SK-N-SH (cell line): ENCODE measurements at regions not wholly inside any gene's neighbourhood (a gene's known extent, or its start where the extent isn't known, plus 50 kb on each side); places are given as distances from the start of the nearest gene placed in this dataset.
A peak's percentile ranks its signal among the peaks of the same experiment; 100 is the strongest.

ENCODE experiments used
- CTCF ChIA-PET: fragments of 300-600, 350-600 bp; formaldehyde crosslinking; extraction: SDS; loops from one replicate; lab custom pipeline; 2021; lab: Yijun Ruan, JAX
- POLR2A ChIA-PET: fragments of 350-600 bp; sonication (Branson Sonifier 250); formaldehyde crosslinking; extraction: SDS; loops from one replicate; lab custom pipeline; 2020; ENCODE audit warnings: antibody characterized with exemption, inconsistent platforms; lab: Yijun Ruan, JAX
- DNase-seq: peaks from one replicate; pipeline ENCODE4 v3.0.0; 2012
- H2AFZ ChIP-seq: fragments of 200-600 bp; sonication (generic); 2 replicates; pipeline ENCODE4 v1.8.1; 2016; ENCODE audit warnings: antibody characterized with exemption, mild to moderate bottlenecking, low read depth
- H3F3A ChIP-seq: fragments of 200-600 bp; sonication (generic); replicated peaks from 2 replicates; pipeline ENCODE3; 2016; ENCODE audit warnings: antibody characterized with exemption, mild to moderate bottlenecking; ENCODE audit not compliant: insufficient read depth
- H3K27ac ChIP-seq, 2 experiments: fragments of 200-500 bp in 1 of 2; fragments of 200-600 bp in 1 of 2; sonication (Bioruptor generic) in 1 of 2; sonication (generic), shearing (Covaris generic) in 1 of 2; 2 replicates each; pipeline versions ENCODE4 v1.5.1 to v1.6.1; 2014 to 2016; ENCODE audit warnings: low read depth in 2 of 2, inconsistent platforms in 1 of 2, low read length in 1 of 2, mild to moderate bottlenecking in 1 of 2, mixed read lengths in 1 of 2
- H3K27me3 ChIP-seq: fragments of 200-600 bp; sonication (generic), shearing (Covaris generic); 2 replicates; pipeline ENCODE4 v1.6.1; 2016; ENCODE audit warnings: mixed run types; ENCODE audit not compliant: insufficient read depth
- H3K36me3 ChIP-seq, 2 experiments: fragments of 200-500 bp in 1 of 2; fragments of 200-600 bp in 1 of 2; sonication (Bioruptor generic) in 1 of 2; sonication (generic) in 1 of 2; replicated peaks in 1 of 2; 2 replicates each; pipeline versions ENCODE3 to v1.5.1; 2014 to 2016; ENCODE audit warnings: low read length in 1 of 2, mild to moderate bottlenecking in 1 of 2; ENCODE audit not compliant: insufficient read depth in 2 of 2, control insufficient read depth in 1 of 2
- H3K4me1 ChIP-seq, 2 experiments: fragments of 200-500 bp in 1 of 2; fragments of 200-600 bp in 1 of 2; sonication (Bioruptor generic) in 1 of 2; sonication (generic), shearing (Covaris generic) in 1 of 2; 2 replicates each; pipeline versions ENCODE4 v1.5.1 to v1.6.1; 2014 to 2016; ENCODE audit warnings: low read depth in 1 of 2, low read length in 1 of 2, mixed run types in 1 of 2; ENCODE audit not compliant: insufficient read depth in 2 of 2, control insufficient read depth in 1 of 2
- H3K4me2 ChIP-seq: fragments of 200-600 bp; sonication (generic), shearing (Covaris generic); 2 replicates; pipeline ENCODE4 v1.6.1; 2017; ENCODE audit warnings: mixed run types
- H3K4me3 ChIP-seq, 2 experiments: fragments of 200-500 bp in 1 of 2; fragments of 200-600 bp in 1 of 2; sonication (Bioruptor generic) in 1 of 2; sonication (generic), shearing (Covaris generic) in 1 of 2; 2 replicates each; pipeline versions ENCODE4 v1.5.1 to v1.8.1; 2014 to 2016; ENCODE audit warnings: low read depth in 2 of 2, inconsistent platforms in 1 of 2, low read length in 1 of 2, mild to moderate bottlenecking in 1 of 2, mixed read lengths in 1 of 2, moderate library complexity in 1 of 2
- H3K79me2 ChIP-seq: fragments of 200-600 bp; sonication (generic); 2 replicates; pipeline ENCODE4 v1.8.1; 2017; ENCODE audit warnings: mild to moderate bottlenecking; ENCODE audit not compliant: insufficient read depth
- H3K9ac ChIP-seq: fragments of 200-600 bp; sonication (generic); 2 replicates; pipeline ENCODE4 v1.6.1; 2017; ENCODE audit warnings: mixed run types
- H3K9me2 ChIP-seq: fragments of 200-600 bp; sonication (generic); 2 replicates; pipeline ENCODE4 v1.6.1; 2017; ENCODE audit warnings: mixed run types
- H3K9me3 ChIP-seq: fragments of 200-600 bp; sonication (generic); 2 replicates; pipeline ENCODE4 v1.6.1; 2017; ENCODE audit warnings: mixed run types, mild to moderate bottlenecking, moderate library complexity
- H4K20me1 ChIP-seq: fragments of 200-600 bp; sonication (generic); 2 replicates; pipeline ENCODE4 v1.6.1; 2017; ENCODE audit warnings: mild to moderate bottlenecking, mixed run types; ENCODE audit not compliant: insufficient read depth
- CHD2 ChIP-seq: fragments of 150-350 bp; IDR thresholded peaks from 2 replicates; pipeline ENCODE4 v1.6.1; 2018; ENCODE audit warnings: low read length; ENCODE audit not compliant: partially characterized antibody
- CTCF ChIP-seq: fragments of 200-600 bp; sonication (generic); IDR thresholded peaks from 2 replicates; pipeline ENCODE4 v1.6.1; 2017; ENCODE audit warnings: antibody characterized with exemption, mild to moderate bottlenecking, moderate library complexity
- ELF1 ChIP-seq: IDR thresholded peaks from 2 replicates; pipeline ENCODE4 v1.4.0; 2012
- EP300 ChIP-seq, 2 experiments: IDR thresholded peaks; 2 replicates each; pipeline versions ENCODE4 v1.4.0 to v1.6.1; 2012; ENCODE audit warnings: borderline replicate concordance in 1 of 2, low read depth in 1 of 2, low read length in 1 of 2
- FOSL2 ChIP-seq: IDR thresholded peaks from 2 replicates; pipeline ENCODE4 v1.4.0; 2012; ENCODE audit warnings: low read depth, mild to moderate bottlenecking, moderate library complexity, borderline replicate concordance
- FOXJ3 ChIP-seq: sonication (generic); formaldehyde crosslinking; IDR thresholded peaks from 2 replicates; pipeline ENCODE4 v1.5.1; 2020; ENCODE audit warnings: mild to moderate bottlenecking, missing genetic modification reagents
- FOXM1 ChIP-seq: IDR thresholded peaks from 2 replicates; pipeline ENCODE4 v1.4.0; 2012; ENCODE audit warnings: low read depth, mild to moderate bottlenecking
- GABPA ChIP-seq: IDR thresholded peaks from 2 replicates; pipeline ENCODE4 v1.4.0; 2012; ENCODE audit warnings: low read depth, mild to moderate bottlenecking
- GATA2 ChIP-seq: sonication (generic); formaldehyde crosslinking; IDR thresholded peaks from 2 replicates; pipeline ENCODE4 v1.5.0; 2020; ENCODE audit warnings: mild to moderate bottlenecking, missing genetic modification reagents
- JUND ChIP-seq: IDR thresholded peaks from 2 replicates; pipeline ENCODE4 v1.4.0; 2012
- MEF2A ChIP-seq: IDR thresholded peaks from 2 replicates; pipeline ENCODE4 v1.4.0; 2012; ENCODE audit warnings: low read depth, borderline replicate concordance
- MXI1 ChIP-seq: IDR thresholded peaks from 2 replicates; pipeline ENCODE4 v1.6.1; 2012; ENCODE audit warnings: mild to moderate bottlenecking, low read depth, low read length, improper control_type of control experiment
- NFIC ChIP-seq: IDR thresholded peaks from 2 replicates; pipeline ENCODE4 v1.4.0; 2012; ENCODE audit warnings: borderline replicate concordance
- NRF1 ChIP-seq: IDR thresholded peaks from 2 replicates; pipeline ENCODE4 v1.6.1; 2012; ENCODE audit warnings: low read depth, mild to moderate bottlenecking, low read length
- POLR2AphosphoS5 ChIP-seq: IDR thresholded peaks from 2 replicates; pipeline ENCODE4 v1.6.1; 2012; ENCODE audit warnings: low read depth, low read length
- RAD21 ChIP-seq: IDR thresholded peaks from 2 replicates; pipeline ENCODE4 v1.6.1; 2012; ENCODE audit warnings: mild to moderate bottlenecking, low read length
- RCOR1 ChIP-seq: fragments of 150-350 bp; IDR thresholded peaks from 2 replicates; pipeline ENCODE4 v1.6.1; 2017; ENCODE audit warnings: antibody characterized with exemption, low read length
- RFX5 ChIP-seq: IDR thresholded peaks from 2 replicates; pipeline ENCODE4 v1.6.1; 2012; ENCODE audit warnings: mild to moderate bottlenecking, improper control_type of control experiment, low read length
- RXRA ChIP-seq: IDR thresholded peaks from 2 replicates; pipeline ENCODE4 v1.4.0; 2012; ENCODE audit warnings: low read depth, mild to moderate bottlenecking, borderline replicate concordance
- SIN3A ChIP-seq: IDR thresholded peaks from 2 replicates; pipeline ENCODE4 v1.6.1; 2012; ENCODE audit warnings: low read depth, mild to moderate bottlenecking, low read length, moderate library complexity, borderline replicate concordance
- TAF1 ChIP-seq: IDR thresholded peaks from 2 replicates; pipeline ENCODE4 v1.6.1; 2012; ENCODE audit warnings: low read depth, mild to moderate bottlenecking, low read length, moderate library complexity, borderline replicate concordance
- TCF12 ChIP-seq: IDR thresholded peaks from 2 replicates; pipeline ENCODE4 v1.4.0; 2012
- TEAD4 ChIP-seq: IDR thresholded peaks from 2 replicates; pipeline ENCODE4 v1.4.0; 2012; ENCODE audit warnings: mild to moderate bottlenecking, borderline replicate concordance; ENCODE audit not compliant: insufficient read depth
- USF2 ChIP-seq: fragments of 150-350 bp; IDR thresholded peaks from 2 replicates; pipeline ENCODE4 v1.6.1; 2017; ENCODE audit warnings: antibody characterized with exemption, low read length, low read depth, borderline replicate concordance
- YY1 ChIP-seq: IDR thresholded peaks from 2 replicates; pipeline ENCODE4 v1.4.0; 2012; ENCODE audit warnings: low read depth, mild to moderate bottlenecking
- TF ChIP-seq, protein P1 (sequence below): IDR thresholded peaks from 2 replicates; pipeline ENCODE4; 2012
- TF ChIP-seq, protein P2 (sequence below): IDR thresholded peaks from 2 replicates; pipeline ENCODE4 v1.4.0; 2012; ENCODE audit warnings: low read depth

GRCh38 chr2:138421315-138421970 lies 80.1 kb upstream of the SPOPL start (continued):
- no peak for TF ChIP-seq FOXJ3 (CRISPR knock-in tag)
- TF ChIP-seq, protein P1, sequence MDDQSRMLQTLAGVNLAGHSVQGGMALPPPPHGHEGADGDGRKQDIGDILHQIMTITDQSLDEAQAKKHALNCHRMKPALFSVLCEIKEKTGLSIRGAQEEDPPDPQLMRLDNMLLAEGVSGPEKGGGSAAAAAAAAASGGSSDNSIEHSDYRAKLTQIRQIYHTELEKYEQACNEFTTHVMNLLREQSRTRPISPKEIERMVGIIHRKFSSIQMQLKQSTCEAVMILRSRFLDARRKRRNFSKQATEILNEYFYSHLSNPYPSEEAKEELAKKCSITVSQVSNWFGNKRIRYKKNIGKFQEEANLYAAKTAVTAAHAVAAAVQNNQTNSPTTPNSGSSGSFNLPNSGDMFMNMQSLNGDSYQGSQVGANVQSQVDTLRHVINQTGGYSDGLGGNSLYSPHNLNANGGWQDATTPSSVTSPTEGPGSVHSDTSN: no peak

- H3K79me2 ChIP-seq: no peaks in the 10 kb centered on the region
- H3K9me2 ChIP-seq: no peaks in the 10 kb centered on the region
- H3K4me1 ChIP-seq: peaks cover 0 to 12% of the 10 kb centered on the region in 2 experiments; a peak in 1 of 4 replicates
- CTCF ChIA-PET: no interaction called here
- no peak overlapping the region for H3K9ac ChIP-seq
- H3K27me3 ChIP-seq: no peaks in the 10 kb centered on the region
- H3K9me3 ChIP-seq: no peaks in the 10 kb centered on the region
- H2AFZ ChIP-seq: peak overlapping the region; percentile 4; the same call in 1 of the 2 replicates
- no peaks in the 10 kb centered on the region for H4K20me1 ChIP-seq
- H3F3A ChIP-seq: peaks cover 13% of the 10 kb centered on the region
- DNase-seq: no peak
- no peaks in the 10 kb centered on the region for H3K36me3 ChIP-seq
- TF ChIP-seq EP300 (IDR thresholded peaks at IDR 0.05; ENCODE audit: borderline replicate concordance in 1 of 2, low read depth in 1 of 2, low read length in 1 of 2) (0 out of 4 replicates have a peak, but pooled peaks of 1 of the 2 experiments have one; percentile 25), TAF1 (no peak), RAD21 (no peak), CTCF (no peak), MEF2A (no peak), NFIC (no peak; the same call in 1 of the 2 replicates), RCOR1 (no peak), TCF12 (peak; percentile 45; the same call in 1 of the 2 replicates), SIN3A (no peak), RXRA (no peak), JUND (peak; percentile 34), TEAD4 (no peak), FOSL2 (peak; percentile 27; the same call in 1 of the 2 replicates), MXI1 (no peak), USF2 (no peak), RFX5 (no peak), YY1 (no peak), NRF1 (no peak), POLR2AphosphoS5 (no peak), CHD2 (no peak), GABPA (no peak), FOXM1 (no peak), ELF1 (no peak), GATA2 (CRISPR knock-in tag) (no peak)
- TF ChIP-seq, protein P2, sequence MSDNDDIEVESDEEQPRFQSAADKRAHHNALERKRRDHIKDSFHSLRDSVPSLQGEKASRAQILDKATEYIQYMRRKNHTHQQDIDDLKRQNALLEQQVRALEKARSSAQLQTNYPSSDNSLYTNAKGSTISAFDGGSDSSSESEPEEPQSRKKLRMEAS: no peak
- TF ChIP-seq, protein P1: no peak
- H3K4me3 ChIP-seq: no peak overlapping the region
- POLR2A ChIA-PET: no interaction called here
- peak overlapping the region; percentile 43 for H3K4me2 ChIP-seq
- H3K27ac ChIP-seq: peak overlapping the region in 1 of 2 experiments; percentile 42; a peak in 2 of 4 replicates
Observed at GRCh38 chr2:138421971-138422335, 79.6 kb upstream of the SPOPL start.
